Epithelial cell of proximal tubule (primary cell): ENCODE measurements at regions not wholly inside any gene's neighbourhood (a gene's known extent, or its start where the extent isn't known, plus 50 kb on each side); places are given as distances from the start of the nearest gene placed in this dataset.

Experiments used
- DNase-seq: peaks from one replicate; pipeline ENCODE4 v3.0.0-alpha.2; 2011; ENCODE audit warnings: low read depth
- H3K4me3 ChIP-seq: 2 replicates; pipeline ENCODE4 v1.5.1; 2011; ENCODE audit warnings: low read depth, mild to moderate bottlenecking, low read length
- CTCF ChIP-seq: conservative IDR thresholded peaks from 2 replicates; pipeline ENCODE4 v1.5.1; 2012; ENCODE audit warnings: low read depth, mild to moderate bottlenecking, low read length

GRCh38 chr2:58983111-58983510 lies 742.0 kb upstream of the FANCL start:
- DNase-seq, result no peak
- no peak for TF ChIP-seq CTCF
- no peak overlapping the region for H3K4me3 ChIP-seq

- no peak for DNase-seq
- no peak overlapping the region for H3K4me3 ChIP-seq
- TF ChIP-seq CTCF, result no peak
These were observed 740.1 kb upstream of the FANCL start for GRCh38 chr2:58981237-58981636.

- TF ChIP-seq CTCF, result no peak
- no peak for DNase-seq
These were observed 735.4 kb upstream of the FANCL start for GRCh38 chr2:58976375-58977071.

GRCh38 chr2:58974881-58975280 lies 733.8 kb upstream of the FANCL start:
- no peak for TF ChIP-seq CTCF

More at GRCh38 chr2:58976375-58977071, 735.4 kb upstream of the FANCL start:
- H3K4me3 ChIP-seq, result no peak overlapping the region

GRCh38 chr2:58974426-58974825 lies 733.3 kb upstream of the FANCL start:
- DNase-seq, result no peak
- H3K4me3 ChIP-seq, result no peak overlapping the region
- TF ChIP-seq CTCF, result no peak

More at GRCh38 chr2:58974881-58975280, 733.8 kb upstream of the FANCL start:
- no peak for DNase-seq
- no peak overlapping the region for H3K4me3 ChIP-seq

- no peak for DNase-seq
- no peak for TF ChIP-seq CTCF
- no peak overlapping the region for H3K4me3 ChIP-seq
These were observed 732.7 kb upstream of the FANCL start for GRCh38 chr2:58973811-58974281.

- H3K4me3 ChIP-seq, result no peak overlapping the region
- no peak for DNase-seq
- no peak for TF ChIP-seq CTCF
These were observed 731.6 kb upstream of the FANCL start for GRCh38 chr2:58972737-58973136.
